ENCODE measurements at regions not wholly inside any gene's neighbourhood (a gene's known extent, or its start where the extent isn't known, plus 50 kb on each side); places are given as distances from the start of the nearest gene placed in this dataset.

- Histone ChIP-seq H3K36me3 (ENCODE audit: insufficient read depth, insufficient read length, low read length) (no peaks in the 10 kb centered on the region), H3K9me3 (ENCODE audit: insufficient read depth, low read length) (no peaks in the 10 kb centered on the region), H3K4me1 (ENCODE audit: insufficient read depth, insufficient read length) (no peaks in the 10 kb centered on the region), H3K27me3 (ENCODE audit: insufficient read depth, insufficient read length) (no peaks in the 10 kb centered on the region), H3K4me3 (ENCODE audit: insufficient read length, low read depth) (no peak overlapping the region), H3K9ac (ENCODE audit: insufficient read length, low read depth) (no peak overlapping the region)
- DNase-seq (ENCODE audit: low read depth, low spot score) = no peak
- TF ChIP-seq YY1 (IDR thresholded peaks at IDR 0.05; ENCODE audit: insufficient read depth, insufficient read length) (no peak), SUZ12 (IDR thresholded peaks at IDR 0.05; ENCODE audit: extremely low read depth, insufficient read depth, insufficient read length) (no peak), ZNF274 (IDR thresholded peaks at IDR 0.05; ENCODE audit: low read depth, low read length) (no peak)
Observed at GRCh38 chr2:3927031-3927430, 223.7 kb downstream of the DCDC2C start.

- Histone ChIP-seq H3K36me3 (ENCODE audit: insufficient read depth, insufficient read length, low read length) (no peaks in the 10 kb centered on the region), H3K27me3 (ENCODE audit: insufficient read depth, insufficient read length) (no peaks in the 10 kb centered on the region), H3K4me3 (ENCODE audit: insufficient read length, low read depth) (no peak overlapping the region), H3K4me1 (ENCODE audit: insufficient read depth, insufficient read length) (no peaks in the 10 kb centered on the region), H3K9me3 (ENCODE audit: insufficient read depth, low read length) (no peaks in the 10 kb centered on the region), H3K9ac (ENCODE audit: insufficient read length, low read depth) (no peak overlapping the region)
- TF ChIP-seq YY1 (IDR thresholded peaks at IDR 0.05; ENCODE audit: insufficient read depth, insufficient read length) (no peak), SUZ12 (IDR thresholded peaks at IDR 0.05; ENCODE audit: extremely low read depth, insufficient read depth, insufficient read length) (no peak), ZNF274 (IDR thresholded peaks at IDR 0.05; ENCODE audit: low read depth, low read length) (no peak)
- no peak for DNase-seq (ENCODE audit: low read depth, low spot score)
Observed at GRCh38 chr2:3929374-3929773, 226.0 kb downstream of the DCDC2C start.

DNA sequence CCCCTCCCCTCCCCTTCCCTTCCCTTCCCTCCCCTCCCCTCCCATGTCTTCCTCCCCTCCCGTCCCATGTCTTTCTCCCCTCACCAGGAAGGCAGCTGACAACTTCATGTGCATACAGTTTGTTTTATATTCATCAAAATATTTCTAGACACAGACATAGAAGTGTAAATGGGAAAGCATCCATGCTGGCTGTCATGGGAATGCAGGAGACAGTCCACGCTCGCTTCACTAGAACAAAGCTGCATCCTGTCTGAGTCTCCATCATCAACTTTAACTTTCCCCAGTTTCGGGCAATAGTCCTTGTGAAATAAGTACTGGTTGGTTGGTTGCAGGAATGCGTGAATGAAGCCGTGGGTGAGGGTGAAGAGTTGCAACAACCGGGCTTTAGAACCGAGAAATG, 226.9 kb downstream of the DCDC2C start:
- H3K27me3 ChIP-seq (ENCODE audit: insufficient read depth, insufficient read length) = no peaks in the 10 kb centered on the region
- no peaks in the 10 kb centered on the region for H3K36me3 ChIP-seq (ENCODE audit: insufficient read depth, insufficient read length, low read length)
- no peaks in the 10 kb centered on the region for H3K9me3 ChIP-seq (ENCODE audit: insufficient read depth, low read length)
- DNase-seq (ENCODE audit: low read depth, low spot score) = no peak
- H3K4me3 ChIP-seq (ENCODE audit: insufficient read length, low read depth) = no peak overlapping the region
- H3K4me1 ChIP-seq (ENCODE audit: insufficient read depth, insufficient read length) = no peaks in the 10 kb centered on the region
- no peak overlapping the region for H3K9ac ChIP-seq (ENCODE audit: insufficient read length, low read depth)
- no peak for TF ChIP-seq YY1 (IDR thresholded peaks at IDR 0.05; ENCODE audit: insufficient read depth, insufficient read length)
- no peak for TF ChIP-seq SUZ12 (IDR thresholded peaks at IDR 0.05; ENCODE audit: extremely low read depth, insufficient read depth, insufficient read length)
- TF ChIP-seq ZNF274 (IDR thresholded peaks at IDR 0.05; ENCODE audit: low read depth, low read length) = no peak

DNA sequence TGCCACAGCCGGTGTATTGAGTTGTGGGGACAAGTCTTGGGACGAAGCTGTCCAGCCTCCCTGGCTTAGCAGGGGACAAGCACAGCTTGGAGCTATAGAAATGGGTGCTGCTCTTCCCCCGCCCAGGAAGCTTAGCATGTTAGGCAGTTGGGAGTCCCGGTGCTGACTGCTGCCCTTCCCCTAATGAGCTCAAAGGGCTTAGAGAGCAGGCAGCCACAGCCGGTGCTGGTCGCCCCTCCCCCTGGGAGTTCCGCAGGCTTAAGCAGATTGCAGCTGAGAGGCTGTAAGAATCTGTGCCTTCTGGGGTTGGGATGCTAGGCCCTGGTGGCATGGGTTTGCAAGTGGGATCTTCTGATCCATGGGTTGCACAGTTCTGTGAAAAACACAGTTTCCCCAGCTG, 237.3 kb downstream of the DCDC2C start:
- TF ChIP-seq YY1 (IDR thresholded peaks at IDR 0.05; ENCODE audit: insufficient read depth, insufficient read length) (no peak), ZNF274 (IDR thresholded peaks at IDR 0.05; ENCODE audit: low read depth, low read length) (no peak), SUZ12 (IDR thresholded peaks at IDR 0.05; ENCODE audit: extremely low read depth, insufficient read depth, insufficient read length) (no peak)
- no peaks in the 10 kb centered on the region for H3K36me3 ChIP-seq (ENCODE audit: insufficient read depth, insufficient read length, low read length)
- H3K9ac ChIP-seq (ENCODE audit: insufficient read length, low read depth) = no peak overlapping the region
- DNase-seq (ENCODE audit: low read depth, low spot score) = no peak
- H3K9me3 ChIP-seq (ENCODE audit: insufficient read depth, low read length) = no peaks in the 10 kb centered on the region
- no peaks in the 10 kb centered on the region for H3K4me1 ChIP-seq (ENCODE audit: insufficient read depth, insufficient read length)
- no peaks in the 10 kb centered on the region for H3K27me3 ChIP-seq (ENCODE audit: insufficient read depth, insufficient read length)
- H3K4me3 ChIP-seq (ENCODE audit: insufficient read length, low read depth) = no peak overlapping the region

DNA sequence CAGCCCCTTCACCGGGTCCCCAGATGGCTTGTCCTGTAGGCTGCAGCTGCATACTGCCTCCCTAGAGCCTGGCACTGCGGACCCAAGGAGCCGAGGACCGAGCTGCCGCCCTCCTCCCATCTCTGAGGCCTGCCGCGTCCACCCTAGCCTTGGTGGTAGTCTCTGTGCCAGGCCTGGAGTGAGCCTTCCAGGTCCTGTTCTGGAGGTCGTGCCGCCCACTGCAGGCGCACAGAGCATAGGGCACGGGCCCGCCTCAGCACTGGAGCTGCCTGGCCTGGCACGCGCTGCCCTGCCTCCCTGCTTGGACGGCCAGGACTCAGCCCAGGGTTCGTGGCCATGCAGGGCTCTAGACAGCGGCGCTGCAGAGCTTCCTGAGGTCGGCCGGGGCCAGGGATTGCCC, 239.5 kb downstream of the DCDC2C start:
- no peak for TF ChIP-seq ZNF274 (IDR thresholded peaks at IDR 0.05; ENCODE audit: low read depth, low read length)
- TF ChIP-seq SUZ12 (IDR thresholded peaks at IDR 0.05; ENCODE audit: extremely low read depth, insufficient read depth, insufficient read length) = no peak
- no peak for TF ChIP-seq YY1 (IDR thresholded peaks at IDR 0.05; ENCODE audit: insufficient read depth, insufficient read length)
- no peak overlapping the region for H3K4me3 ChIP-seq (ENCODE audit: insufficient read length, low read depth)
- no peak for DNase-seq (ENCODE audit: low read depth, low spot score)
- H3K9ac ChIP-seq (ENCODE audit: insufficient read length, low read depth) = no peak overlapping the region
- no peaks in the 10 kb centered on the region for H3K4me1 ChIP-seq (ENCODE audit: insufficient read depth, insufficient read length)
- no peaks in the 10 kb centered on the region for H3K36me3 ChIP-seq (ENCODE audit: insufficient read depth, insufficient read length, low read length)
- H3K9me3 ChIP-seq (ENCODE audit: insufficient read depth, low read length) = no peaks in the 10 kb centered on the region
- no peaks in the 10 kb centered on the region for H3K27me3 ChIP-seq (ENCODE audit: insufficient read depth, insufficient read length)

DNA sequence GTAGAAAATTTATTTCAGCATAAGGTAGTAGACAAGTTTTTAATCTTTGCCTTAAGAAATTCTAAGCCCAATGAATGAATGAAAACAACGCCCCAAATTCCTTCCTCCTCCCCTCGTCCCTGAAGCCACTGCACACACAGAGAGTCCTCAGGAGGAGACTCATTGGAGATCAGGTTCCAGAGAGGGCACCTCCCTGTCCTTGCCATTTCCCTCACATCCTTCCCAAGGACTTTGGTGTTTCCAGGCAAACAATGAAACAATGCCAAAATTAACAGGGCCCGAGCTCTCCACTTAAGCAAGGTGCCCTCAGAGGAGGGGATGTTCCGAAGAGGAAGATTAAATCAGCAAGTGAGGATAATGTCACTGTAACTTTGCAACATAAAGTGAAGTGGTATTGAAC, 240.7 kb downstream of the DCDC2C start:
- no peak for DNase-seq (ENCODE audit: low read depth, low spot score)

DNA sequence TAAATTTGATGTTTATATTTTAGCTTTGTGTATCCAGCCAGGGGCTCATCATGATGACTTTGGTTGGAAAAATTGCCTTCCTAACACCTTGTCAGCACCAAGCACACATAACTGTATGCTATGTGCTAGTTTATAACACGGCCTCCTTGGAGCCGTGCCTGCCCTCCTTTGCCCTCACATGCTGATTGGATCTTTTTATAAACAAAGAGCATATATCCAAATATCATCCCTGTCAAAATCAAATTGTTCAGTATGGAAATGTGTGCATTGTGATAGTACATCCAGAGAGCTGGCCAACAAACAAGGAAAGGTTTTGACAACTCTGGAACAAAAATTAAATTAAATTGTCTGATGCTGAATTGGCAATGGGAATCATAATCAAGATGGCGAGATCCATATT, 241.5 kb downstream of the DCDC2C start:
- Histone ChIP-seq H3K9ac (ENCODE audit: insufficient read length, low read depth) (no peak overlapping the region), H3K27me3 (ENCODE audit: insufficient read depth, insufficient read length) (no peaks in the 10 kb centered on the region), H3K9me3 (ENCODE audit: insufficient read depth, low read length) (no peaks in the 10 kb centered on the region), H3K4me3 (ENCODE audit: insufficient read length, low read depth) (no peak overlapping the region), H3K36me3 (ENCODE audit: insufficient read depth, insufficient read length, low read length) (no peaks in the 10 kb centered on the region), H3K4me1 (ENCODE audit: insufficient read depth, insufficient read length) (no peaks in the 10 kb centered on the region)
- TF ChIP-seq YY1 (IDR thresholded peaks at IDR 0.05; ENCODE audit: insufficient read depth, insufficient read length) = no peak
- no peak for TF ChIP-seq ZNF274 (IDR thresholded peaks at IDR 0.05; ENCODE audit: low read depth, low read length)
- TF ChIP-seq SUZ12 (IDR thresholded peaks at IDR 0.05; ENCODE audit: extremely low read depth, insufficient read depth, insufficient read length) = no peak
- no peak for DNase-seq (ENCODE audit: low read depth, low spot score)

More for the DNA sequence above, 240.7 kb downstream of the DCDC2C start:
- TF ChIP-seq SUZ12 (IDR thresholded peaks at IDR 0.05; ENCODE audit: extremely low read depth, insufficient read depth, insufficient read length) (no peak), ZNF274 (IDR thresholded peaks at IDR 0.05; ENCODE audit: low read depth, low read length) (no peak), YY1 (IDR thresholded peaks at IDR 0.05; ENCODE audit: insufficient read depth, insufficient read length) (no peak)
- no peaks in the 10 kb centered on the region for H3K27me3 ChIP-seq (ENCODE audit: insufficient read depth, insufficient read length)
- no peak overlapping the region for H3K4me3 ChIP-seq (ENCODE audit: insufficient read length, low read depth)
- no peaks in the 10 kb centered on the region for H3K9me3 ChIP-seq (ENCODE audit: insufficient read depth, low read length)
- no peaks in the 10 kb centered on the region for H3K4me1 ChIP-seq (ENCODE audit: insufficient read depth, insufficient read length)
- H3K9ac ChIP-seq (ENCODE audit: insufficient read length, low read depth) = no peak overlapping the region
- no peaks in the 10 kb centered on the region for H3K36me3 ChIP-seq (ENCODE audit: insufficient read depth, insufficient read length, low read length)
